ENCODE measurements at regions not wholly inside any gene's neighbourhood (a gene's known extent, or its start where the extent isn't known, plus 50 kb on each side); places are given as distances from the start of the nearest gene placed in this dataset.

GRCh38 chrX:39469126-39469525, 628.6 kb downstream of the BCOR start:
- Histone ChIP-seq H3K4me2 (ENCODE audit: unreplicated experiment) (no peak overlapping the region), H3K9me2 (ENCODE audit: insufficient read depth) (no peaks in the 10 kb centered on the region), H3K27ac (no peak overlapping the region), H4K20me1 (ENCODE audit: insufficient read depth) (no peaks in the 10 kb centered on the region), H3K9ac (no peak overlapping the region), H3F3A (ENCODE audit: insufficient read depth) (no peaks in the 10 kb centered on the region), H3K4me3 (no peak overlapping the region), H3K79me2 (ENCODE audit: insufficient read depth) (no peaks in the 10 kb centered on the region), H3K9me3 (ENCODE audit: low read depth) (no peaks in the 10 kb centered on the region), H3K36me3 (ENCODE audit: low read depth) (no peaks in the 10 kb centered on the region), H2AFZ (no peak overlapping the region), H3K27me3 (replicated peaks; ENCODE audit: insufficient read depth) (no peaks in the 10 kb centered on the region), H3K4me1 (ENCODE audit: insufficient read depth) (no peaks in the 10 kb centered on the region; the same call in 1 of the 2 replicates)
- TF ChIP-seq EZH2phosphoT487 (IDR thresholded peaks at IDR 0.05; ENCODE audit: insufficient read depth, low read depth) (no peak), EZH2 (IDR thresholded peaks at IDR 0.05; ENCODE audit: insufficient read depth, poor library complexity, severe bottlenecking) (no peak)
- in situ Hi-C loops (cut with MboI) = no loop called here
- DNase-seq = no peak
- WGBS, 2 experiments (ENCODE audit: low coverage in 1 of 2, low lambda C conversion rate in 2 of 2, missing lambda C conversion rate in 2 of 2) = 63 to 66% methylated on average over 4 of the region's 4 CpGs

DNA sequence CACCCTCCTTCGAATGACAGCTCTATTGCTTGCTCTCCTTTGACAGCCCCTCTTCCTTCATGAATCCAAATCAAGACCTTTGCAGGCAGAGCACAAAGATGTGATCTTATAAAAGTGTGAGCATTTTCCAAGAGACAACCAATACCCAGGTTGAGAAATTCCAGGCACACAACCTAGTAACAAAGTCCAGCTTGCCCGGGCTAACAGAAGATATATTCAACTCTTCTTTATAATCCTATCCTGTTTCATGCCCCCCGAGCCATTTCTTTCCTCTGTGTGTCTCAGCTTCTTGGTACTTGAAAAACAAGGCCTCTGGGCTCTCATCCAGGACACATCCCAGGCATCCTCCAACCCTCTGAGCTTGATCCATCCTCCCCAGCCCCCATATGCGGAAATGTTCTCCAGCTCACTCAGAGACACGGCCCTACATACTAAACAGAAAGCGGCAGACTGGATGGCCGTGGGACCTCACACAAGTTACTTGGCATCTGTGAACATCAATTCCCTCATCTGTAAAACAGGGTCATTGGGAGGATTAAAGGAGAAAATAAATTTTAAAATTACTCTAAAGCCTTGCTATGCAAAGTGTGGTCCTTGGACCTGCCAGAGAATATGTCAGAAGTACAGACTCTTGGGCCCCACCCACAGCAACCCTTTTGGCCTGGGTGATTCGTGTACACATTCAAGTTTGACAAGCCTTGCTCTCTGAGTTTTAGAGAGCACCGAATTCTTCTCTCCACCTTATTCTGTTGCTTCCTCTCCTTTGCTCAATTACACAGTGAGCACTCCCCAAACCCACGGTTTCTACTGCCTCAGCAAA, 627.0 kb downstream of the BCOR start:
- Histone ChIP-seq H3K9me3 (ENCODE audit: low read depth) (no peaks in the 10 kb centered on the region), H3K36me3 (ENCODE audit: low read depth) (no peaks in the 10 kb centered on the region), H3K4me2 (ENCODE audit: unreplicated experiment) (no peak overlapping the region), H3F3A (ENCODE audit: insufficient read depth) (no peaks in the 10 kb centered on the region), H3K9me2 (ENCODE audit: insufficient read depth) (no peaks in the 10 kb centered on the region), H3K4me1 (ENCODE audit: insufficient read depth) (no peaks in the 10 kb centered on the region; the same call in 1 of the 2 replicates), H2AFZ (peak overlapping the region; percentile 71), H3K4me3 (no peak overlapping the region), H3K27ac (peak overlapping the region; percentile 41; the same call in 1 of the 2 replicates), H3K79me2 (ENCODE audit: insufficient read depth) (no peaks in the 10 kb centered on the region), H3K9ac (peak overlapping the region; percentile 14; the same call in 1 of the 2 replicates), H4K20me1 (ENCODE audit: insufficient read depth) (no peaks in the 10 kb centered on the region), H3K27me3 (replicated peaks; ENCODE audit: insufficient read depth) (no peaks in the 10 kb centered on the region)
- in situ Hi-C loops (cut with MboI) = no loop called here
- DNase-seq = peak; percentile 61
- TF ChIP-seq EZH2 (IDR thresholded peaks at IDR 0.05; ENCODE audit: insufficient read depth, poor library complexity, severe bottlenecking) (no peak), EZH2phosphoT487 (IDR thresholded peaks at IDR 0.05; ENCODE audit: insufficient read depth, low read depth) (no peak)
- WGBS, 2 experiments (ENCODE audit: low coverage in 1 of 2, low lambda C conversion rate in 2 of 2, missing lambda C conversion rate in 2 of 2) = 18 to 19% methylated on average over 9 to 10 of the region's 10 CpGs

GRCh38 chrX:39472161-39472560, 625.6 kb downstream of the BCOR start:
- WGBS, 2 experiments (ENCODE audit: low coverage in 1 of 2, low lambda C conversion rate in 2 of 2, missing lambda C conversion rate in 2 of 2) = 100% methylated on average over 1 of the region's 1 CpG
- H3K79me2 ChIP-seq (ENCODE audit: insufficient read depth) = no peaks in the 10 kb centered on the region
- no peak overlapping the region for H2AFZ ChIP-seq
- TF ChIP-seq EZH2phosphoT487 (IDR thresholded peaks at IDR 0.05; ENCODE audit: insufficient read depth, low read depth) (no peak), EZH2 (IDR thresholded peaks at IDR 0.05; ENCODE audit: insufficient read depth, poor library complexity, severe bottlenecking) (no peak)
- H3K9me2 ChIP-seq (ENCODE audit: insufficient read depth) = no peaks in the 10 kb centered on the region
- no peak overlapping the region for H3K9ac ChIP-seq
- H3K4me1 ChIP-seq (ENCODE audit: insufficient read depth) = no peaks in the 10 kb centered on the region; the same call in 1 of the 2 replicates
- no peak overlapping the region for H3K27ac ChIP-seq
- H3K4me3 ChIP-seq = no peak overlapping the region
- H4K20me1 ChIP-seq (ENCODE audit: insufficient read depth) = no peaks in the 10 kb centered on the region
- H3F3A ChIP-seq (ENCODE audit: insufficient read depth) = no peaks in the 10 kb centered on the region
- no peaks in the 10 kb centered on the region for H3K36me3 ChIP-seq (ENCODE audit: low read depth)
- no peaks in the 10 kb centered on the region for H3K27me3 ChIP-seq (replicated peaks; ENCODE audit: insufficient read depth)
- in situ Hi-C loops (cut with MboI) = no loop called here
- no peak overlapping the region for H3K4me2 ChIP-seq (ENCODE audit: unreplicated experiment)
- H3K9me3 ChIP-seq (ENCODE audit: low read depth) = no peaks in the 10 kb centered on the region
- no peak for DNase-seq

GRCh38 chrX:39473812-39474211, 623.9 kb downstream of the BCOR start:
- H3K9me2 ChIP-seq (ENCODE audit: insufficient read depth) = no peaks in the 10 kb centered on the region
- H3K4me1 ChIP-seq (ENCODE audit: insufficient read depth) = no peaks in the 10 kb centered on the region; the same call in 1 of the 2 replicates
- TF ChIP-seq EZH2phosphoT487 (IDR thresholded peaks at IDR 0.05; ENCODE audit: insufficient read depth, low read depth) (no peak), EZH2 (IDR thresholded peaks at IDR 0.05; ENCODE audit: insufficient read depth, poor library complexity, severe bottlenecking) (no peak)
- no peak overlapping the region for H3K4me3 ChIP-seq
- in situ Hi-C loops (cut with MboI) = no loop called here
- WGBS, 2 experiments (ENCODE audit: low coverage in 1 of 2, low lambda C conversion rate in 2 of 2, missing lambda C conversion rate in 2 of 2) = 50 to 67% methylated on average over 2 of the region's 2 CpGs
- H3K27ac ChIP-seq = no peak overlapping the region
- no peaks in the 10 kb centered on the region for H3K9me3 ChIP-seq (ENCODE audit: low read depth)
- H3K4me2 ChIP-seq (ENCODE audit: unreplicated experiment) = no peak overlapping the region
- DNase-seq = no peak
- H3K79me2 ChIP-seq (ENCODE audit: insufficient read depth) = no peaks in the 10 kb centered on the region
- no peaks in the 10 kb centered on the region for H4K20me1 ChIP-seq (ENCODE audit: insufficient read depth)
- no peak overlapping the region for H3K9ac ChIP-seq
- no peaks in the 10 kb centered on the region for H3F3A ChIP-seq (ENCODE audit: insufficient read depth)
- H2AFZ ChIP-seq = no peak overlapping the region
- no peaks in the 10 kb centered on the region for H3K27me3 ChIP-seq (replicated peaks; ENCODE audit: insufficient read depth)
- H3K36me3 ChIP-seq (ENCODE audit: low read depth) = no peaks in the 10 kb centered on the region
